ENCODE measurements at regions not wholly inside any gene's neighbourhood (a gene's known extent, or its start where the extent isn't known, plus 50 kb on each side); places are given as distances from the start of the nearest gene placed in this dataset.
"Not testable (repeated sequence)": the region's sequence is repeated elsewhere in the genome, so short reads cannot be mapped to it uniquely, and the experiment has no call there.

- DNase-seq (ENCODE audit: low spot score) = peak; percentile 40
Measured at GRCh38 chr12:82627799-82628198, 58.9 kb upstream of the TMTC2 start.

- not testable (repeated sequence) for DNase-seq (ENCODE audit: low spot score)
Measured at GRCh38 chr12:82634495-82635258, 52.0 kb upstream of the TMTC2 start.

GRCh38 chr12:82635263-82635662, 51.4 kb upstream of the TMTC2 start:
- no peak for DNase-seq (ENCODE audit: low spot score)
